ENCODE measurements at regions not wholly inside any gene's neighbourhood (a gene's known extent, or its start where the extent isn't known, plus 50 kb on each side); places are given as distances from the start of the nearest gene placed in this dataset.
"Not testable (repeated sequence)": the region's sequence is repeated elsewhere in the genome, so short reads cannot be mapped to it uniquely, and the experiment has no call there.

DNA sequence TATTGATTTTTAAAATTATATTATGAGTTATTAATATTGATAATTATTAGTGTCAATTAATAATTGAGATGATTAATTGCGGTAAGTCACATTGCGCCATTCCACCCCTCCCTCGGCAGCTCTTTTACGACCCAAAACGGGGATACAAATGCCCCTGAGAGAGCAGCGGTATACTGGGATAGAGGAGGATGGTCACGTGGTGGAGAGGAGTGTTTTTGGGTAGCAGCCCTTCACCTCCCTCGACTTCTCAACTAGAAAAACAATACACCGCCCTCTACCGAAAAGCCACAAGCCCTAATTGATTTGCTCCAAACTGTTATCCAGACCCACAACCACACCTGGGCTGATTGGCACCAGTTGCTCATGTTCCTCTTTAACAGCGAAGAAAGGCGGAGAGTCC, 71.0 kb downstream of the DAPL1 start:
- not testable (repeated sequence) for DNase-seq

DNA sequence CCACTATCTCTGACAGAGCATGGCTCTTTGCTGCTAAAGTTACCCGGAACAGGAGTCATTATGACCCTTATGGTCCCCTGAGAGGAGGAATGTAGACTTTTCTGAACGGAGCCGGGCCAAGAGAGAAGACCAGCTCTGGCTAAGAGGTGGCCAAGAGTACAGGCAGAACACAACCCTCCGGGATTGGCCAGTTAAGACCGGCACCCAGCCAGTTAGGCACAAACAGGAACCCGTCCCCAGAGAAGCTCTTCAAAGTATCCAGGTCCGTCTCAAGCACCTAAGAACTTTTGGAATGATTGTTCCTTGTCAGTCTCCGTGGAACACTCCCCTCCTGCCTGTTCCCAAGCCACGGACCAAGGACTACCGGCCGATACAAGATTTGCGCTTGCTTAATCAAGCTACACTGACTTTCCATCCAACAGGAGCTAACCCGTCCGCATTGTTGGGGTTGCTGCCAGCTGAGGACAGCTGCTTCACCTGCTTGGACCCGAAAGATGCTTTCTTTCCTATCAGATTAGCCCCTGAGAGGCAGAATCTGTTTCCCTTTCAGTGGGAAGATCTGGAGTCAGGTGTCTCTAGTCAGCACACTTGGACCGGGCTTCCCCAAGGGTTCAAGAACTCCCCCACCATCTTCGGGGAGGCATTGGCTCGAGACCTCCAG, 72.5 kb downstream of the DAPL1 start:
- not testable (repeated sequence) for DNase-seq

DNA sequence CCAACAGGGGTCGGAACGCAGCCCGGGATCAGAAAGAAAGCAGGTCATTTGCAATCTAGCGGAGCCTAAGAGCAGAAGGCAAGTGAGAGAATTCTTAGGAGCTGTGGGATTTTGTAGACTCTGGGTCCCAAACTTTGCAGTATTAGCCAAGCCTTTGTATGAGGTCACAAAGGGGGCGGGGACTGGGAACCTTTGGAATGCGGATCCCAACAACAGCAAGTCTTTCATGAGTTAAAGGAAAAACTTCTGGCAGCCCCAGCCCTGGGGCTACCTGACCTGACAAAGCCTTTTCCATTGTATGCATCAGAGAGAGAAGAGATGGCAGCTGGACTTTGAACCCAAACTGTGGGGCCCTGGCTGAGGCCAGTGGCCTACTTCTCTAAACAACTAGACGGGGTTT, 73.3 kb downstream of the DAPL1 start:
- not testable (repeated sequence) for DNase-seq

DNA sequence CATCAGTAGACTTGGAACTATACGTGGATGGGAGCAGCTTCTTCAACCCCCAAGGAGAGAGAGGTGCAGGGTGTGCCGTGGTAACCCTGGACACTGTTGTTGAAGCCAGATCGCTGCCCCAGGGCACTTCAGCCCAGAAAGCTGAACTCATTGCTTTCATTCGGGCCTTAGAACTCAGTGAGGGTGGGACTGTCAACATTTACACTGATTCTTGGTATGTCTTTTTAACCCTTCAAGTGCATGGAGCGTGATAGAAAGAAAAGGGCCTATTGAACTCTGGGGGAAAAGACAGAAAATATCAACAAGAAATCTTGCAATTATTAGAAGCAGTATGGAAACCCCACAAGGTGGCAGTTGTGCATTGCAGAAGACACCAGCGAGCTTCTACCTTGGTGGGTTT, 74.0 kb downstream of the DAPL1 start:
- DNase-seq = not testable (repeated sequence)

DNA sequence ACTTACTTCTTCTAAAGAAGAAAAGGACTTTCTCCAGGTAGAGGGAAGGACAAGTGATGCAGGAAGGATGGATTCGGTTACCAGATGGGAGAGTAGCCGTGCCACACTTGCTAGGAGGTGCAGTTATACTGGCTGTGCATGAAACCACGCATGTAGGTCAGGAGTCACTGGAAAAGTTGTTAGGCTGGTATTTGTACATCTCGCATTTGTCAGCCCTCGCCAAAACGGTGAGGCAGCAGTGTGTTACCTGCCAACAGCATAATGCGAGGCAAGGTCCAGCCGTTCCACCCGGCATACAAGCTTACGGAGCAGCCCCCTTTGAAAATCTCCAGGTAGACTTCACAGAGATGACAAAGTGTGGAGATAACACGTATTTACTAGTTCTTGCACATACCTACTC, 74.5 kb downstream of the DAPL1 start:
- not testable (repeated sequence) for DNase-seq

DNA sequence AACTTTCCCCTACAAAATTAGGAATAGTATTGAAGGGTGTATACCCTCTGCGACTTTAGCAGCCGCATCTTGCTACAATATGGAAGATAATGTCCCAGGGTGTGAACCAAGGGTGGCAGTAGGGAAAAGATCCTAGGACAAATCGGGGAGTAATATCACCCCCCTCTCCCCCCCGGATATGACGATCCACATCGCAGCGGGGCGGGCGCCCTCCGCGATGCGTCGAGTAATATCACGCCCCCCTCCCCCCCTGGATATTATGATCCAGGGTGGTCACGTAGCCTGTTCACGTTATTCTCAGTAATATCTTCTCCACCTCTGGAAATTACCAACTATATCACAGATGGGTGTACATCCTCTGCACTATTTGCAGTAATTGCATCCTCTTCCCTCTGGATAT, 82.9 kb downstream of the DAPL1 start:
- no peak for DNase-seq

DNA sequence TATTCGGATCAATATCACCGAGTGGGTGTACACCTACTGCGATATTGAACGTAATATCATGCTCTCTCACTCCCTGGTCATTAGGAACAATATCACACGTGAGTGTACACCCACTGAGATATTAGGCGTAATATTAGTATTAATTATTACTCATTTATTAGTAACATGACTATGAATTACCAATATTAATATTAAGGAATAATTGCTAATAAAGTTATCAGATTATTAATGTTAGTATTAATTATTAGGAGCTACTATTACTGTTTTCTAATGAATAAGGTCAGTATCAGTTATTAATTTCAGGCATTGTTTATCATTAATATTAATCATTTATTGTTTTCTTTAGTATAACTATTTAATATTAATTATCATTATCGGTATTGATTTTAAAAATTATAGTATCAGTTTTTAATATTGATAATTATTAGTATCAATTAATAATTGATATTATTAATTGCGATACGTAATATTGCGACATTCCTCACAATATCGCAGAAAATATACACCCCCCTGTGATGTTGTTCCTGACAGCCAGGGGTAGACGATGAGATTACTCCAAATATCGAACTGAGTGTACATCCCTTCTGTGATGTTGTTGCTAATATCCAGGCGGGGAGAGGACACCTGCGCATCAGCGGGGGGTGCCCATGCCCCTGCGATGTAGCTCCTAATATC, 84.2 kb downstream of the DAPL1 start:
- no peak for DNase-seq

DNA sequence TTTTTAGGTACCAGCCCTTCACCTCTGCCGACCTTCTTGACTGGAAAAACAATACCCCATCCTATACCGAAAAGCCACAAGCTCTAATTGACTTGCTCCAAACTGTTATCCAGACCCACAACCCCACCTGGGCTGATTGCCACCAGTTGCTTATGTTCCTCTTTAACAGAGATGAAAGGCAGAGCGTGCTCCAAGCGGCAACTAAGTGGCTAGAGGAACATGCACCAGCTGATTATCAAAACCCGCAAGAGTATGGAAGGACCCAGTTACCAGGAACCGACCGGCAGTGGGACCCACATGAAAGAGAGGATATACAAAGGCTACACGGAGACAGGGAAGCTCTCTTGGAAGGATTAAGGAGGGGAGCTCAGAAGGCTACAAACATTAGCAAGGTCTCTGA, 86.1 kb upstream of the TANC1 start:
- DNase-seq = no peak

DNA sequence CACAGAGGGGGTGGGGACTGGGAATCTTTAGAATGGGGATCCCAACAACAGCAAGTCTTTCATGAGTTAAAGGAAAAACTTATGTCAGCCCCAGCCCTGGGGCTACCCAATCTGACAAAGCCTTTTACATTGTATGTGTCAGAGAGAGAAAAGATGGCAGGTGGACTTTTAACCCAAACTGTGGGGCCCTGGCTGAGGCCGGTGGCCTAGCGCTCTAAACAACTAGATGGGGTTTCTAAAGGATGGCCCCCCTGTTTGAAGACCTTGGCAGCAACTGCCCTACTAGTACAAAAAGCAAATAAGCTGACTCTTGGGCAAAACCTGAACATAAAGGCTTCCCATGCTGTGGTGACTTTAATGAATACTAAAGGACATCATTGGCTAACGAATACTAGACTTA, 83.9 kb upstream of the TANC1 start:
- not testable (repeated sequence) for DNase-seq

DNA sequence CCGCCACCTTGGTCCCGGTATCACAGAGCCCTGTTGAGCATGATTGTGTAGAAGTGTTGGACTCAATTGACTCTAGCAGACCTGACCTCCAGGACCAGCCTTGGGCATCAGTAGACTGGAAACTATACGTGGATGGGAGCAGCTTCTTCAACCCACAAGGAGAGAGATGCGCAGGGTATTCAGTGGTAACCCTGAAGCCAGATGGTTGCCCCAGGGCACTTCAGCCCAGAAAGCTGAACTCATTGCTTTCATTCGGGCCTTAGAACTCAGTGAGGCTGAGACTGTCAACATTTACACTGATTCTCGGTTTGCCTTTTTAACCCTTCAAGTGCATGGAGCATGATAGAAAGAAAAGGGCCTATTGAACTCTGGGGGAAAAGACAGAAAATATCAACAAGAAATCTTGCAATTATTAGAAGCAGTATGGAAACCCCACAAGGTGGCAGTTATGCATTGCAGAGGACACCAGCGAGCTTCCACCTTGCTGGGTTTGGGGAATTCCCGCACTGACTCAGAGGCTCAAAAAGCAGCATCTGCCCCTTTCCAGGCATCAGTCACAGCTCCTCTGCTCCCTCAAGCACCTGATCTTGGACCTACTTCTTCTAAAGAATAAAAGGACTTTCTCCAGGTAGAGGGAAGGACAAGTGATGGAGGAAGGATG, 83.3 kb upstream of the TANC1 start:
- DNase-seq = not testable (repeated sequence)

DNA sequence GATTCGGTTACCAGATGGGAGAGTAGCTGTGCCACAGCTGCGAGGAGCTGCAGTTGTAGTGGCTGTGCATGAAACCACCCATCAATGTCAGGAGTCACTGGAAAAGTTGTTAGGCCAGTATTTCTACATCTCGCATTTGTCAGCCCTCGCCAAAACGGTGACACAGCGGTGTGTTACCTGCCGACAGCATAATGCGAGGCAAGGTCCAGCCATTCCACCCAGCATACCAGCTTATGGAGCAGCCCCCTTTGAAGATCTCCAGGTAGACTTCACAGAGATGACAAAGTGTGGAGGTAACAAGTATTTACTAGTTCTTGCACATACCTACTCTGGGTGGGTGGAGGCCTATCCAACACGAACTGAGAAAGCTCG, 82.8 kb upstream of the TANC1 start:
- not testable (repeated sequence) for DNase-seq

DNA sequence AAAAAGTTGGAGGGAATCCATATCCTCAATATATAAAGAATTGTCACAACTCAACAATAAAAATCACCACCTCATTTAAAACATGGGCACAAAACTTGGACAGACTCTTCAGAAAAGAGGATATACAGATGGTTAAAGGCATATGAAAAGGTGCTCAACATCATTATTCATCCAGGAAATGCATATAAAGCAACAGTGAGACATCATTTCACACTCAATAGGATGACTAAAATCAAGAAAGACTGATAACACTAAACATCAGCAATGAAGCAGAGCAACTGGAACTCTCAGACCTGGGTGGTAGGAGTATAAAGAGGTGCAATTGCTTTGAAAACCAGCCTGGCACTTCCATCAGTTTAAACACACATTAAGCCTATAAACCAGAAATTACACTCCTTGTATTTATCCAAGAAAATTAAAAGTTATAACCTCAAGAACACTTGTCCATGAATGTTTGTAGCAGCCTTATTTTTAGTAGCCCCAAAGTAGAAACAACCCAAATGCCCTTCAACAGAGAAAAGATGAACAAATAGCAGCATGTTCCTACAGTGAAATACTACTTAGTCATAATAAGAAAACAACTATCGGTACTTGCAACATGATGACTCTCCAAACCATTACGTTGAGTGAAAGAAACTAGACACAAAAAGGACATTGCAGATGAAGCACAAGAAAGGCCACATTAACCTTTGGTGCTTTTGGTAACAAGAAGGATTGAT, 79.1 kb upstream of the TANC1 start:
- DNase-seq = no peak

DNA sequence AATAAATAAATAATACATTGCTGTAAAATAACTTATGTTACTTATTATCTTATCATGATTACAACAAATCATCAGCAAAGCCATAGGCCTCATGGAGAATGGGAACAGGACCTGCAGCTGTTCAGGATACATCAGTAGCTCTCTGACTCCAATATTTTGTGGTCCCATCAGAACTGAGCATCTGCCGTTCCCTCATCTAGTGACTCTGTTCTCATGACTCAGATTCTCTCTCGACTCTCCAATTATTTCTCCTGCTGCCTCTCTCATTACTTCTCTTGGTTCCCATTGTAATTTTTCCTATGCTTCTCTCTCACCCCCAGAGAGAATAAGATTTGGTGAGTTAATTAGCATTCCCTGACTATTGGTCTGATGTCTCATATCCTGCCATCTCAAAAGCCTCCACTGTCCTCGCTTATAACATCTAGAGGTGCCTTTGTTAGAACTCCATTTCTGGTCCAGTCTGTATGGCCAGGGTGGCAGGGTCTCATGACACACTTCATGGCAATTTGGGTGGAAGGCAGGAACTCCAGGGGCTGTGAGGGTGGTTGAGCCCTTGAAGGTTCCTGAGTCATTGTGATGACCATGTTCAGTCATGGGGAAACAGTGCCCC, 78.0 kb upstream of the TANC1 start:
- peak; percentile 20 for DNase-seq

DNA sequence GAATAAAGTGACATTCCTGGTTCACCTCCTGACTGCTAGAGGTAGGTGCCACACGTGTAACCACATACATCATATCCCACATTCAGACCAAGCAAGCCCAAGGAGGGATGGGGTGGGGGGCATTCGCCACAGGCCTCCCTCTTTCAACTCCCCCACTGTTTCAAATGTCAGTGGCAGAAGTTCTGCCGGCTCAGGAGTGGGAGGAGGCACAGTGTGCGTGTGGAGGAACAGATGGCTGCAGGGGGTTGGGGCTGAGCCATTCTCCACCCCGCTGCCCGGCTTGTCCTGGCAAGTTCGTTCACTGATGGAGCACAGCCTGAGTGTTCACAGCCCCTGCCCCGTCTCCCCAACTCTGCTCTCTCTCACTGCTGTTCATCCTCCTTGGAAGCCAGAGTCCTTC, 75.4 kb upstream of the TANC1 start:
- peak; percentile 24 for DNase-seq

DNA sequence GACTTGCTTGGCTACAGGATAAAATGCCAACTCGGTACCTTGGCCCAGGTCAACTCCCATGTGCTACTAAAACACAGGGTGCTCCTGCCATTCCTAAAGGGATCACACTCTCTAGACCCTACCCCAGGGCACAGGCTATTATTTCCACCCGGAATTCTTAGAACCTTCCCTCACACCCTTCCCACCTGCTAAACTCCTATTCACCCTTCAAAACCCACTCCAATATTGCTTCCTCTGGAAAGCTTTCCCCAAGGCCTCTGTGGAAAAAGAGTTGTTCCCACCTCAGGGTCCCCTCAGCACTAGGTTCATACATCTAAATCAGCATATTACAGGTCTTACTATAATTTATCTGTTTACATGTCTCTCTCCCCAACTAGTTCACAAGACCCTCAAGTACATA, 75.0 kb upstream of the TANC1 start:
- no peak for DNase-seq

DNA sequence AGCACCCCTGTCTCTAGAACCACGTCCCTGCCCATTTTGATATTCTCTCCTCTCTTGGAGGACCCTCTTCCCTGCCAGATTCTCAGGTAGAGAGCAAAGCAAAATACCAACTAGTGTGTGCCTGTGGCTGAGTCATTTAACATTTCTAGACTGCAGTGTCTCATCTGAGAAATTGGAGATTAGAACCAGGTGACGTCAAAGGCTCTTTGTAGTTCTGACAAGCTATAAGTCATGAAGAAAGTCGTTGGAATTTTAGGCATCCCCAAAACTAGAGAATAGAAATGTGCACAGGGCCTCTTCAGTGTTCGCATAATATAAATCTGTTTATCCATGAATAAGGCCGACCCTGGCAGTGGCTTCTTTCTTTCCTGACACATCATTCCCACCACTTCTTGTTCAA, 74.4 kb upstream of the TANC1 start:
- DNase-seq = peak; percentile 80

DNA sequence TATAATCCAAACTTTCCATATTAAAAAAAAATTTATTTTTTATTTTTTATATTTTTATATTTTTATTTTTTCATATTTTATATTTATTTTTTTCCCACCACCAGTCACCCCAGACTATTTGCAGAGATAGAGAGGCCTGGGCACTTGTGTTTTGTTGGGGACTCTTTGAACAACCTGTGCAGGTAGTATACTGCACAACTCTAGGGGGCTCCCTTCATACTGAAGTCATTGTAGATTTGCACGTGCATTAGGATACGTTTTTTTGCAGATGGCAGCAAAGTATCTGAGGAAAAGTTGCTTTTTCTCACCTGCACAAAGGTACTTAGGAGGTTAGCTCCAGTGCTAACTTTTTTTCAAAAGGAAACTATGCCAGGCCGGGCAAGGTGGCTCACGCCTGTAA, 73.9 kb upstream of the TANC1 start:
- DNase-seq = no peak

DNA sequence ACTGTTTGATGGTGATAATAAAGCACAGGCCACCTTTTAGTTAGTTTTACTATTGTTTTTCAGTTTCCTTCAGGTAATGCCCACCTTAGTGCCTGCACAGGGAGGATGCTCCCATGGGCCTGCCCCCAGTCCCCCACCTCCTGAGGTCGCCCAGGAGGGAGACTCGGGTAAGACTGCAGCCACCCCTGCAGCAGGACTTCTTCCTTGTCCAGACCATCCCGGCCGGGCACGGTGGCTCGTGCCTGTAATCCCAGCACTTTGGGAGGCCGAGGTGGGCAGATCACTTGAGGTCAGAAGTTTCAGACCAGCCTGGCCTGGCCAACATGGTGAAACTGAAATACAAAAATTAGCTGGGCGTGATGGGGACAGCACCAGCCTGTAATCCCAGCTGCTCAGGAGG, 68.1 kb upstream of the TANC1 start:
- DNase-seq = no peak

DNA sequence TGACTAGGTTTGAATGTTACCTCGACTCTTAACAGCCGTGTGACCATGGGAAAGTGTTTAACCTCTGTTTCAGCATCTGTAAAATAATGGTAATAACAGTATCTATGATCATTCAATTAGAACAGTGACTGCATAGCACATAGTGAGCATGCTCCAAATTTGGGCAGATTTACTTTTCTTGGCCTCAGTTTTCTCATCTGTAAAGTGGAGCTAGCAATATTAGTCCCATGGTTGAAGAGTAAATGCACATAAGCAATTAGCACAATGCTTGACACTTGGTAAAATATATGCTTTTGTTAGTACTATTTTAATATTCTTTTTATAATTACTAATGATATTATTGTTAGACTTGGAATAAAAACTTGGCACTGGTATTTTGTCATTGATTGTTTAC, 66.4 kb upstream of the TANC1 start:
- no peak for DNase-seq

DNA sequence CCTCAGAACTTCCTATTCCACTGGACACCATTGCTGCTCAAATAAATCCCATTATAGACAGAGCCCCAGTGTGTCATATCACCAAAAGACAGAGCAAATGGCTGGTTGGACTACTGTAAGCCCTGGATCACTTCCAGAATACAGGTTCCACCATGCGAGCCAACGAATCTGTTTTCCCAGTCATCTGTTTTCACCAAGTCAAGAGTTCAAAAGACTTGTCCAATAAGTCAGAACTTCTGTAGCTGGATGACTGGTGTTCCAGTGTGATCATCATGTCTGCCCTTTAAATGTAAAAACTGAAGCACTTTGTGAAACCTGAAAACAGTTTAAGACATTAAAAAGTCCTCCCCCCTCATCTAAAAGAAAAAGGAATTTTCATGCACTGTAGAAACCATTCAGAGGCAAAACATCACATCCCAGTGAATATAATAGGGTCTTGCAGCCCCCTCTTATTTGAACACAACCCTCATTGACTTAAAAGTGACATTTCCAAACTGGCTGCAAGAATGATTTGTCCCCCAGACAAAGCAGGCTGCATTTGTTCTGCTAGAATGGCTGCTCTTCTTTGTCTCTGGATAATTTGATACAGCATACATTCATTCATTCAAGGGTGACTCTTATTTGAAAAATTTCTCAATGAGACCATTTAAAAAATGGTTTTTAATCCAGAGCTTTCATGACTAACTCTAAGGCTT, 64.6 kb upstream of the TANC1 start:
- no peak for DNase-seq

DNA sequence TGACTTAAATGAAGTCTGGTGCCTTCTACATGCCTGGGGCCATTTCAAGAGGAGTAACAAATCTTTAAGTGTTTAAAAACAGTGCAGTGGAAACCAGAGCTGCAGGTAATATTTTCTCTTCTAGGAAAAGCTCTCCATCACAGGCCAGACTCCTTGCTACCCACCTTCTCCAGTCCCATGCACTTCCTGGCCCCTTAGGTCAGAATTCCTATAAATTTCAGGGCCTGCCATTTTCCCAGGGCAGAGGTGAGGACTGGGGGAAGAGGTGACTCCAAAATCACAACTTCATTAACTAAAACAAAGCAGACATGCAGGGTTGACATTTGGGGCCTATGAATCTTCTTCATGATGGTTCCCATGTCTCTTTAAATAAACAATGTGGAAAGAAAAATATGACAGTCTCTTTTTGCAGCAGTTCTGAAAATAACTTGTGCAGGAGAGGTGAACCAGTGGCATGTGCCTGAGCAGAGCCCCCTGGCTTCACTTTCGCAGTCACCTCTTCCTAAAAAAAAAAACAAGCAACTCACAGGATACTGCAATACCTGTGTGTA, 63.7 kb upstream of the TANC1 start:
- no peak for DNase-seq

DNA sequence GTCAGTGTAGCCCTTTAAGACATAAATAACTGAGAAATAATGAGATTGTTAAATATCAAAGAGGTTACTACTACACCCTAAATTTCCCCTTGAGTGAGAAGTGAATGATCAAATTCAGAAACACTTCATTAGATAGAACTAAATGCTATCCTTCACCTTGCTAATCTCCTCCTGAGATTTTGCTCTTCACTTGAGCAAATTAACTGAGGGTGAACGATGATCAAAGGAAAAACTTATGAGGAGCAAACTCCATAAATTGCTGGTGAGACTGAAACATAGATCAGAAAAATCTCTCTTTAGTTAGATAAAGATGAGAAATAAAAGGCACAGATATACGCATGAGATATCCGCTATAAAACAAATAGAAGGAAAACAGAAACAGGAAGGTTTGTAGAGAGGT, 63.1 kb upstream of the TANC1 start:
- no peak for DNase-seq

All from fibroblast of skin of back (primary cell).